Tibial artery (tissue), 4 donors: ENCODE measurements at regions not wholly inside any gene's neighbourhood (a gene's known extent, or its start where the extent isn't known, plus 50 kb on each side); places are given as distances from the start of the nearest gene placed in this dataset.

Experiments used
- DNase-seq, 2 donors: peaks; one replicate each; pipeline ENCODE4 v3.0.0-alpha.2; 2019
- H3K27ac ChIP-seq, 2 donors: fragments of 200-600 bp; sonication (generic) in 1 of 2; 1 replicate in 1 of 2; 2 replicates in 1 of 2; pipeline ENCODE4 v1.5.1; 2018 to 2019; ENCODE audit warnings: mild to moderate bottlenecking in 1 of 2
- H3K27me3 ChIP-seq, 2 donors: fragments of 200-600 bp; sonication (generic) in 1 of 2; one replicate each; pipeline versions ENCODE4 v1.5.1 to v1.6.0; 2016 to 2019
- H3K36me3 ChIP-seq, 3 donors: fragments of 200-600 bp; sonication (generic) in 2 of 3; one replicate each; pipeline ENCODE4 v1.5.1; 2016 to 2019; ENCODE audit warnings: mild to moderate bottlenecking in 2 of 3
- H3K4me1 ChIP-seq, 4 donors: fragments of 200-600 bp; sonication (generic) in 2 of 4; 1 replicate in 3 of 4; 2 replicates in 1 of 4; pipeline ENCODE4 v1.5.1; 2016 to 2019
- H3K4me3 ChIP-seq, 2 donors: fragments of 200-600 bp; sonication (generic) in 1 of 2; 1 replicate in 1 of 2; 2 replicates in 1 of 2; pipeline ENCODE4 v1.5.1; 2018 to 2019; ENCODE audit warnings: mild to moderate bottlenecking in 2 of 2
- H3K9me3 ChIP-seq, 3 donors: fragments of 200-600 bp; sonication (generic) in 1 of 3; one replicate each; pipeline ENCODE4 v1.5.1; 2016 to 2019
- intact Hi-C: fragments of 100-400 bp; cut with DNase I; formaldehyde crosslinking; loops from one replicate; pipeline ENCODE4 v1.15.0; 2023; ENCODE audit warnings: low total_unique reads
- TF ChIP-seq, protein P1 (sequence below), 2 experiments: fragments of 200-600 bp in 1 of 2; fragments of 450-650 bp in 1 of 2; IDR thresholded peaks; one replicate each; pipeline ENCODE4 v1.5.1; 2017 to 2019; ENCODE audit warnings: antibody characterized with exemption in 2 of 2, mild to moderate bottlenecking in 1 of 2, moderate library complexity in 1 of 2

DNA sequence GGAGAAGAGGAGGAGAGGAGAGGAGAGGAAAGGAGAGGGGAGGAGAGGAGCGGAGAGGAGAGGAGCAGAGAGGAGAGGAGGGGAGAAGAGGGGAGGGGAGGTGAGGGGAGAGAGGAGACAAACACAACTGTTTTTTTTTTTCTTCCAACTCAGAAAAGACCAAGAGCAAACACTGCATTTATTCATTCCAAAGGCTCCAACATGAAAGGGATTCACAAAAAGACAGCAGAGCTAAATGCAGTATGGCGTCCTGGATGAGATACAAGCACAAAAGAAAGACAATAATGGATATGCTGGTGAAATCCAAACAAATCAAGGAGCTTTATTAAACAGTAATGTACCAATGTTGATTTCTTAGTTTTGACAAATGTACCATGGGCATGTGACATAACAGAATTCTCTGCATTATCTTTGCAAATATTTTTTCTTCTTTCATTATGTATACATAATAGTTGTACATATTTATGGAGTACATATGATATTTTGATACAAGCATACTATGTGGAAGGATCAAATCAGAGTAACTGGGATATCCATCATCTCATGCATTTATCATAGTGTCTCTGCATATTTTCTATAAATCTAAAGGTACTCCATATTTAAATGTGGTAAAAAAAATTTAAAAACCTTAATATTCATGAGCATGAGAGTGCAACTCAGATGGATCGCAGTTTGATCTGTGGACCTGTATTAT, 204.6 kb downstream of the CBLN4 start:
- intact Hi-C loops, result no loop called here
- Histone ChIP-seq H3K4me1 (no peaks in the 10 kb centered on the region), H3K27me3 (no peaks in the 10 kb centered on the region), H3K9me3 (no peaks in the 10 kb centered on the region), H3K36me3 (no peaks in the 10 kb centered on the region), H3K27ac (no peak overlapping the region), H3K4me3 (no peak overlapping the region)
- TF ChIP-seq, protein P1, sequence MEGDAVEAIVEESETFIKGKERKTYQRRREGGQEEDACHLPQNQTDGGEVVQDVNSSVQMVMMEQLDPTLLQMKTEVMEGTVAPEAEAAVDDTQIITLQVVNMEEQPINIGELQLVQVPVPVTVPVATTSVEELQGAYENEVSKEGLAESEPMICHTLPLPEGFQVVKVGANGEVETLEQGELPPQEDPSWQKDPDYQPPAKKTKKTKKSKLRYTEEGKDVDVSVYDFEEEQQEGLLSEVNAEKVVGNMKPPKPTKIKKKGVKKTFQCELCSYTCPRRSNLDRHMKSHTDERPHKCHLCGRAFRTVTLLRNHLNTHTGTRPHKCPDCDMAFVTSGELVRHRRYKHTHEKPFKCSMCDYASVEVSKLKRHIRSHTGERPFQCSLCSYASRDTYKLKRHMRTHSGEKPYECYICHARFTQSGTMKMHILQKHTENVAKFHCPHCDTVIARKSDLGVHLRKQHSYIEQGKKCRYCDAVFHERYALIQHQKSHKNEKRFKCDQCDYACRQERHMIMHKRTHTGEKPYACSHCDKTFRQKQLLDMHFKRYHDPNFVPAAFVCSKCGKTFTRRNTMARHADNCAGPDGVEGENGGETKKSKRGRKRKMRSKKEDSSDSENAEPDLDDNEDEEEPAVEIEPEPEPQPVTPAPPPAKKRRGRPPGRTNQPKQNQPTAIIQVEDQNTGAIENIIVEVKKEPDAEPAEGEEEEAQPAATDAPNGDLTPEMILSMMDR (IDR thresholded peaks at IDR 0.05), result no peak
- DNase-seq, result no peak

DNA sequence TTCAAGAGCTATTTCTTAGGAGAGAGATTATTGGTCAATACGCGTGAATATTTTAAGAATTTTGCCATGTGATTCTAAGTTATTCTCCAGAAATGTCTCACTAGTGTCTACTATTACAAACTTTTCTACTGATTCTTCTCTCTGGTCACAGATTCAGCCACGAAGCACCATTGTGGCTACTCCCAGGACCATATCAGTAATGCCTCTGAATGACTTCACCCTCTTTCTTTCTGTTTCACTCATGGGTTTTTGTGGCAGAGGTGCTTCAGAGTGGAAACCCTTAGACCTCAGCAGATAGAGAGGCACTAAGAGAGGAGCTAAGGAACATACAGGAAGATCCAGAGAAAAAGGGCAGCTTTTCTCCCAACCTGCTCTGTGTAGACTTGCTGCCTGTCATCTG, 211.3 kb downstream of the CBLN4 start:
- Histone ChIP-seq H3K27ac (no peak overlapping the region), H3K4me1 (no peaks in the 10 kb centered on the region), H3K36me3 (no peaks in the 10 kb centered on the region), H3K27me3 (no peaks in the 10 kb centered on the region), H3K4me3 (no peak overlapping the region), H3K9me3 (no peaks in the 10 kb centered on the region)
- intact Hi-C loops, result no loop called here
- TF ChIP-seq, protein P1 (IDR thresholded peaks at IDR 0.05), result no peak
- DNase-seq, result no peak

DNA sequence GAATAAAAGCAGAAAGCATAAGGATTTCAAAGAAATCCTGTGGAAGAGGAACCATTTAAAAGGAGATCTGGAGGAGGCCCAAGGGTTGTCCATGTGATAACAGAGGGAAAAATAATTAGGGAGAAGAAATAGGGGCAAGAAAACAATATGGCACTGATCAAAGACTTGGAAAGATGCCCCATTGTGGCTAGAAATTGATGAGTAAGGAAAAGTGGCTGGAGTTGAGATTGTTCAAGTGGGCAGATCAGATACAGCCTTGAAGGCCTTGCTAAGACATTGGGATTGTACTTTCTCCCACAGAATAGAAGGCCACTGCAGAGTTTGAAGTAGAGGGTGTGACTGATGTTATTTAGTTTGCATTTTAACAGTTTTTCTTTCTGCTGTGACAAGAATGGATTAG, 213.3 kb downstream of the CBLN4 start:
- no peak for DNase-seq
- TF ChIP-seq, protein P1 (IDR thresholded peaks at IDR 0.05), result no peak
- H3K9me3 ChIP-seq, result no peaks in the 10 kb centered on the region
- H3K36me3 ChIP-seq, result no peaks in the 10 kb centered on the region
- no peaks in the 10 kb centered on the region for H3K27me3 ChIP-seq
- no peaks in the 10 kb centered on the region for H3K4me1 ChIP-seq
- intact Hi-C loops, result no loop called here
- H3K27ac ChIP-seq, result no peak overlapping the region
- H3K4me3 ChIP-seq, result no peak overlapping the region

DNA sequence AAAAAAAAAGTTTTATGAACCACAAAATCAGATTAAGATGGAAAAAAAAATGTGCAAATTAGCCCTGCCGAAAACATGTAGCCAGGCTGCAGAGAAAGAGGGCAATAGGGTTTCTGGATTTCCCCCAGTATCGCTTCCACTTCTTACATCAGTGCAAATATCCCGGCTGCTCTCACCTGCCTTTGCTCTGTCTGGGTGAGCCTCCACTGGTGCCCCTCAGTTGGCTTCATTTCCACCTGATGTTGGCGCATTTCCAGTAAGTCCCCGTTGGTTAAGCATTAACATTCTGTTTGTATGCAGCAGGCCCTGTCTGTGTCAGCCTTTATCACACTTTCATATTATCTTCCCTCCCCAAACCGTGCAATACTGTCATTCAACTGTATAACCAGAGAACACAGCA, 215.1 kb downstream of the CBLN4 start:
- H3K27me3 ChIP-seq, result no peaks in the 10 kb centered on the region
- no peaks in the 10 kb centered on the region for H3K4me1 ChIP-seq
- no peaks in the 10 kb centered on the region for H3K9me3 ChIP-seq
- intact Hi-C loops, result no loop called here
- no peak overlapping the region for H3K27ac ChIP-seq
- no peak for DNase-seq
- H3K4me3 ChIP-seq, result no peak overlapping the region
- no peaks in the 10 kb centered on the region for H3K36me3 ChIP-seq
- TF ChIP-seq, protein P1 (IDR thresholded peaks at IDR 0.05), result no peak

DNA sequence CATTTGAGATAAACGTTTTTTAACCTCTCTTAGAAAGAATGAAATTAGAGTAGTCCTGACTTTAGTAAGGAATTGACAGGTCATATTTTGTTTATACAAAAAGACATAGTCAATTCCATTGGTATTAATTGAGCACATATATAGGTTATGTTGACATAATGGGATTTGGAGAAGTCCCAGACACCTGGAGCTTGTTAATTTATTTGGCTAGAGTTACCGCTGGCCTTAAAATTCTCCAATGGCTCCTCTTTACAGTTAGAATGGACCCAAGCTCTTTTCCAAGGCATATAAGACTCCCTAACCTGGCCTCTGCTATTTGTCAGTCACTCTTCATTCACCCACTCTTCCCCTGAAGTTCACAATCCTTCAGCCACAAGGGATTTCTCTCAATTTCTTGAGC, 221.3 kb downstream of the CBLN4 start:
- H3K27ac ChIP-seq, result no peak overlapping the region
- DNase-seq, result no peak
- peaks cover 0 to 5% (median 0%) of the 10 kb centered on the region in 4 donors for H3K4me1 ChIP-seq
- TF ChIP-seq, protein P1 (IDR thresholded peaks at IDR 0.05), result no peak
- no peaks in the 10 kb centered on the region for H3K27me3 ChIP-seq
- H3K4me3 ChIP-seq, result no peak overlapping the region
- intact Hi-C loops, result no loop called here
- no peaks in the 10 kb centered on the region for H3K9me3 ChIP-seq
- H3K36me3 ChIP-seq, result no peaks in the 10 kb centered on the region

DNA sequence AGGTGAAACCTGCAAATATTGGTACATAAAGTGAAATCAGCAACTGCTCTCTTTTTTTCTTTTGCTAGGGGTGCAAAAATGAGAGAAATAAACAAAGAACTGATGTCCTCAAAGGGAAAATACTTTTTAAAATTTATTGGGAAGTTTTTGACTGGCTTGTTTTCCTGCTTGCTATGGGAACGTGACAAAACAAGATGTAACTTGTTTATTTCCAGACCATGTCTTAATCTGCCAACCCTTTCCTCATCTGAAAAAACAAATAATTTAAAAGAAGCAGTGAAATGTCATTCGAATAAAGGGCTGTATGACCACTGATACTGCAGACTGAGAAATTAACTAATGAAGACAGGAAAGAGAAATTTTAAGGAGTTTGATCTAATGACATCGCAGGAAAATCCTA, 221.9 kb downstream of the CBLN4 start:
- intact Hi-C loops, result no loop called here
- Histone ChIP-seq H3K27me3 (no peaks in the 10 kb centered on the region), H3K4me3 (no peak overlapping the region), H3K27ac (no peak overlapping the region), H3K9me3 (no peaks in the 10 kb centered on the region), H3K4me1 (peaks cover 0 to 5% (median 0%) of the 10 kb centered on the region in 4 donors), H3K36me3 (no peaks in the 10 kb centered on the region)
- DNase-seq, result no peak
- TF ChIP-seq, protein P1 (IDR thresholded peaks at IDR 0.05), result no peak
